ENCODE measurements at regions not wholly inside any gene's neighbourhood (a gene's known extent, or its start where the extent isn't known, plus 50 kb on each side); places are given as distances from the start of the nearest gene placed in this dataset.

DNA sequence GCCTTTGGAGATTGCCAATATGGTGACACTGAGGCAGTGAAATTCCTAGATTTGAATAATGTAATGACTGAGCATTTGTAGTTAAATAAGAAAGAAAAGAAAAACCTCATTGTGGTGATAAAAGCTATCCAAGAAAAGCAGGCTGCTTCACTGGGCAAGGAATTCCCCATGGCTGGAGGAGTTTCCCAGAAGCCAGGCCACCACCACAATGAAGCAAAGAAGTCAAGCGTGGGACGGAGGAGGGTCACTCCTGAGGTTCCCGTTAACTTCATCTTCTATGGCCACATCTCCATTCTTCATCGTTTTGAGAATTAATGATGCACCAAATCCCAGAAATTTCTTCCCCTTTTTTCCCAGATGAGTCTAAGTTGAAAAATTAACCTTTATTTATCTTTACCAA, 185.8 kb upstream of the BCL6 start:
- DNase-seq (ENCODE audit: low spot score): no peak

DNA sequence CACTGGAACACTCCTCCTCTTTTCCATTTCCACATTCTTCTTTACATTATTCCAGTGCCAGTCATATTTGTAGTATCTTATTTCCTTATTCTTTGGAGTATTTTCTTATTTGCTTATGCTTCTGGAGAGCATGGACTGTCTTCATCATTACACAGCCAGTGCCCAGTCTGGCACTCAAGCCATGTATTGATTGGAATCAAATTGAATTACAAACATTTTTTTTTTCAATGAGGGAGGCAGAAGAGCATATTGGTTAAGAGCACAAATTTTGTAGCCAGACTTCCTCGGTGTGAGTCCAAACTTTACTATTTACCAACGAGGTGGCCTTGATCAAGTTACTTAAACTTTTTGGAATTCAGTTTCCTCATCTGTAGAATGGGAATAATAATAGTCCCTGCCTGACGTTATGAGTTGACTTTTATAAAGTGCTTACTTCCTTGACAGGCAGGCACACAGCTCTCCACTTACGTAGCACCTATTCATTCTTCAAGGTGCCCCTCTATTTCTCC, 186.6 kb upstream of the BCL6 start:
- no peak for DNase-seq (ENCODE audit: low spot score)

DNA sequence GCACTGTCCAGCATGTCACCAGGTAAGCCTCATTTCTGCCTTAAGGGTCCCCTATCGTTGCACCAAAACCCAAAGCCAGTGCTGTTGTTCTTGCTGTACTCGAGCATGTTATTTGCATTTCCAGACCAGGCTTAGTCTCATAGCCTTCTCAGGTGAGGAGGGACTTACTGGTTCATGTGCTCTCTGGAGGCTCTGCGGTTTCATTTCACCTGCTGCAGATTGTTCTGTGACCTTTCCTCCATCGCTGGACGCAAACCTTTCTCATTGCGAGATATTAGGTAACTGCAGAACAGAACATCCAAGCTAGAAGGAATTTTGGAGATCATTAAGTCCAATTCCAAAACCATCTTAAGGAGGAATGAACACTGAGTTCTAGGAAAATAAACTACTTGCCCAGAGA, 187.3 kb upstream of the BCL6 start:
- no peak for DNase-seq (ENCODE audit: low spot score)

DNA sequence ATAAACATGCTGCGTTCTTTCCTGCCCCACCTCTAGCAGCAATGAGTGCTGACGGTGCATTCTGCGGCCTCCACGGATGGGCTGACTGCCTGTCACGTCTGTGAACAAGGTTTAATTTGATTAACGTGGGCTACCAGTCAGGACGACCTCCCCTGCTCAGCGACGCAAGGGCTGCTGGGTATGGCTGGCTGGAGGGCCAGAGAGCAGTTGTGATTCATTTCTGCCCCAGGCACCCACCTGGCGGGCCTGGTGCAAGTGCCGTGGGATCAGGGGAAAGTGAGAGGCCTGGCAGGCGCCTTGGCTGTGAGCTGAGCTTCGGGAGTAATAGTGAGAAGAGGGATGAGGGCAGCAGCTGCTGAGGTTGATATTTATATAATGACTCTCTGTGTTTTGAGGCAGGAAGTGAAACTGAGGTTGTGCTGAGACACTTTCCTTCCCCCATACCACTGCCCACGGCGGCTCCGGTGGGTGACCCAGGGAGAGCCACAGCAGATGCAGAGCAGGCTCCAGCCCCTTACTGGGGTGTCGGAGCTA, 190.4 kb upstream of the BCL6 start:
- no peak for DNase-seq (ENCODE audit: low spot score)

DNA sequence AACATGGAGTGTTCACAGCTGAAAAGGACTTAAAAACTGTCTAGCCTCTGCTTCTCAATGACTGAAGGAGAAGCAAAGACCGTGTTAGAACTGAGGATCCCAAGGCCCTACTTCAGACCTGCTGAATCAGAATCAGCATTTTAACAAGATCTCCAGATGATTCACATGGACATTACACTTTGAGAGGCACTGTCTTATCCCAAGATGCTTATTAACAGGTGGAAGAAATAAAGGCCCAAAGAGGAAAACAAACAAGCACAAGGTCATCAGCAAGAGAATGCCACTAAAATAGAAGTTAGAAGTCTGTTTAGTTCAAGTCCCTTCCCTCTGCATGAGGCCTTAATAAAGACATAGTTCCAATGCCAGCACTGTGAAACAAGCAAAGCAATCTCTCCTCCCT, 191.4 kb upstream of the BCL6 start:
- DNase-seq (ENCODE audit: low spot score): no peak

DNA sequence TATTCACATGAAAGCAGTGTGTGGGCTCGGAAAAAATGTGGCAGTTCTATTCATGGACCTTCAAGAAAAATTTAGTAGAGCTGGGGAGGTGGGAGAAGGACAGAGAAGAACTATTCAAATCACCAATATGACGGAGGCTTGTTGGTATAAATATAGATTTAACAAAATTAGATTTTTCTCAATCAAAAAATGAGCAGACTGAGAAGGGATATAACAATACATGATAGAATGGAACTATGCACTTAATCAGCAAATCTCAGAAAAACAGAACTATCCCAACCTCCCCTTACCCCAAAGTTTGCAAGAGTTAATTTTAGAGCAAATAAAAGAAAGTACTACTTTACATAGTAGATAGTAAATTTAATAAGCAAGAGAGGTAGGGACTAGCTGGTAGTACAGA, 194.6 kb upstream of the BCL6 start:
- DNase-seq (ENCODE audit: low spot score): no peak

DNA sequence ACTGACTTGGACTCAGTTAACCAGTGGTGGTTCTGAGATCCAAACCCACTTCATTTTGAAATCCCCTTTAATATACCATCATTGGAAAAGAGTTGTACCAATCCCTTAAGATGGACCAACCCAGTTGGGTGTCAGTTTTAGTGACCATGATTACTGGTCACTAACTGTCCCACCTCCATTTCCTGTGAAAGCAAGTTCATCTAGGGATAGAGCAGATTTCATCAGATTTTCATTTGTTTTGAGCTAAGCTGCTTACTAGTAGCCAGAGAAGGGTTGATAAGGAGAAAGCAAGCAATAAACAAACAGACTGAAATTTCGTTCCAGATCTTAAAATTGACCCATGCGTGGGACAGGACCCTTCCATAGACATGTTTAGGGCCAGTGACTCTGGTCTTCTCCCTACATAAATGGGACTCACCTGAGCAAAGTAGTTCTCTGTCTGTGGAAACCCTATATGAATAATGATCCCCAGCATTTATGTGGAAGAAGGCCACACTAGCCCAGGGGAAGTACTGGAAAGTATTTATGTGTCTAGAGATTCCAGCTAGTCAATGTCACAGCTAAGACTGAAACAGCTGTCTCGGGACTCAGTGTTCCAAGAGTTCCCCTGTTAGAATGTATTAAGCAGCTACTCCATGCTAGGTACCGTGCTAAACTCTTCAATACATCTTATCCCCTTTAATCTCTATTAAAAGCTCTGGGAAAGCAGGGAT, 196.0 kb upstream of the BCL6 start:
- no peak for DNase-seq (ENCODE audit: low spot score)

DNA sequence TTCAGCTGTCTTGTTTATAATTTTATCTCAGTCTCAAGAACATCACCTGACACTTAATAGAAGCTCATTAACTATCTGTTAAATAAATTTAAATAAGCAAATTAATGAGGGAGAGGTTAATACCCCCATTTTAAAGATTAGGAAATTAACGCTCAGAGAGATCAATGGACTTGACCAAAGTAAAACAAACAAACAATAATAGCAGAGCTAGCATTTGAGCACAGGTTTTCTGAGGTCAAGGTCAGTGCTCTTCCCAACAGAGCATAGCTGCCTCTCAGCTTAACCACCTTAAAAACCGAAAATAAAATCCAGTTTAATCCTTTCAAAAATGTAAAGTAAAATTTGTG, 196.6 kb upstream of the BCL6 start:
- DNase-seq (ENCODE audit: low spot score): no peak

DNA sequence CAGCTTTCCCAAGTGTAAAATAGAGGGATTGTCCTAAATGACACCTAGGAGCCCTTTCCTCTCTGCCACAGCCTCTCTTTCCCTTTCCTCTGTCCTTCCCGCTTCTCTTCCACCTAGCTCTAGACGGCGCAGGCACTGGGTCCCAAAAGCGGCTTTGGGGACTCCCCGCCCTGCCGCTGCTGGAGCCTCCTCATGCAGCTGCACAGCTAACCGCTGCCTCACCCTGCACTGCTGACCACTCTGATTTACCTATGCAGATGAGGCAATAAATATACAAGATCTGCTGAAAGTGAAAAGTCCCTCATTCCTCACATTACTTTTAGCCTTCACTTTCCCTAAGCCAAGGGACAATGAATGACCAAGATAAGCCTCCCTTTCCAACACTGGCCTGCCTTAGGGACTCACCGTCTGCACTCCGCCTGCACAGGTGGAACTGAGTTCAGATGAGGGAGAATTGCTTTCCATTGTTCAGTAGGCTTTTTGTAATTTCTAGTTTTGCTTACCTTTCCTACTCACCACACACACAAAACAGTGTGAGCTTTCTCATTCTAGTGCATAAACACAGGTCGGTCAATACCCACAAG, 197.5 kb upstream of the BCL6 start:
- DNase-seq (ENCODE audit: low spot score): no peak

DNA sequence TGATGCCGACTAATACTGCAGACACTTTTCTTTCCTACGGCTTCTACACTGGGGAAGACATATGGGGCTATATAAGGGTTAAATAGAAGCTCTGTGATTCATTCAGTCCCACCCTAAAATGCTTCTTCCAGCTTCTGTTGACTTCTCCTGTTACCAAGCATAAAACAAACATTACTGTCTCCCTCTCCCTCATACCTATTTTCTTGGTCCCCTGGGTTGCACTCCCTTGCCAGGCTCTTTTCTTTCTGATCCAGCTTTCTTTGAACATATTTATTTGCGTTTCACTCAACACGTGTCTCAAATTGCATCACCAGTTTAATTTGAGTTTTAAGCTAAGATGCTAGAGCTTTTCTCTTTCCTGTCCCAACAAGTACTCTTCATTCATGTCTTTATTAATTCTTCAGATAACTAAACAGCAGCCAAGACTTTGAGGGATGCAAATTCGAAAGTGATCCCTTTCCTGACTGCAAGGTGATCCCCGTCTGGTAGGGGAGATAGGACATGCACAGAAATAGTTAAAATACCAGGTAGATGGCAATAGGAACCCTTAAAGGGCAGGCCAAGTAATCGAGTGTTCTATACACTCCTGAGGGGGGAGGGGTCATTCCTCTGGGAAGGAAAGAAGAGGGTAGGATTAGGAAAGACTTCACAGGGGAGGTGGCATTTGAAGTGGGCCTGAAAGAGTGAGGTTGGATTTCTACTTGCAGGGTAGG, 198.6 kb upstream of the BCL6 start:
- no peak for DNase-seq (ENCODE audit: low spot score)

DNA sequence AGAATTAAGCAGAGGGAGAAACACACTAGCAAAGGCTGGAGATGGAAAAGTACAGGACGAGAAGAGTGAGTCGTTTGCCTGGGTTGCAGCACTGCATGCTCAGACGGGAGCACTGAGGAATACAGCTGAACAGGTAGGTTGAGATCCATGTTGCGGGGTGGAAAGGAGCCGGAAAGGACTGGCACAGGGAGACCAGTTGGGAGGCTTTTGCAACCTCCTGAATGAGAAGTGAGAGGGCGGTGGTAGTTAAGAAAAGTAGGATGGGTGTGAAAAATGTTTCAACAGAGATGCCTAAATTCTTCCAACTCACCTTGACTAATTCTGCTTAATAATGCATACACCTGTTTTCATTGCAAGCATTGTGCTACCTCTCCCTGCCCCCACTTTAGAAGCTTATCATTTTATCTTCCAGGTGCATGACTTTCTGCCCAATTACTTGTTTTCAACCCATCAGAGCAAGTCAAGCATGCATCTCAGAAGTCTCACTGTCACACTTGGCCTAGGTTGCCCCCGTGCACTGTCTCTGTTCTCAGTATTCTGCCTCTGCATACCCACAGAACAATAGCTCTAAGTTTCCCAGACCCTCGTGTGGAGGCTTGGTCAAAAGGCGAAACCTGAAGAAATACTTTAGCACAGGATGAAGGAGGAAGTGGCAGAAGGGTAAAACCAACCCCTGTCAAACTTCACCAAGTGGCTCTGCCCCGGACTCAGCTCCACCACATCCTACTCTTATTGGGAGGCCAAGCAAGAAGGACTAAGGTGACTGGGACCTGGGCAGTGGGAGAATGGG, 199.3 kb upstream of the BCL6 start:
- DNase-seq (ENCODE audit: low spot score): no peak

DNA sequence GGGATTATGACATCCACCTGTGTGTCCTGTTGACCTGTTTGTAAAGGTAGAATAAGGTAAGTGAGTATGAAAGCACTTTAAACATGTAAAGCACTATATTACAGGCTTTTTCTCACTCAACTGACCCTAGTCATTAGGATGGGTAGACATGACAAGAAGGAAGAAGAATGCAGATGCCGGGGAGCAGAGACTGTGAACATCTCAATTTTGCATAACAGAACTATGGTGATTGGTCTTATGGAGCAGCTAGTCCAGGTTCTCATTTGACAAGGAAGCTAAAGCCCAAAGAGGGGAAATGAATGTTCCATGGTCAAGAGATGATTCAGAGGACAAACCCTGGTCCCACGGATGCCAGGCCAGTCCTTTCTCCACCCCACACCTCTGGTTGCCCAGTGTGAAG, 200.1 kb upstream of the BCL6 start:
- DNase-seq (ENCODE audit: low spot score): no peak

DNA sequence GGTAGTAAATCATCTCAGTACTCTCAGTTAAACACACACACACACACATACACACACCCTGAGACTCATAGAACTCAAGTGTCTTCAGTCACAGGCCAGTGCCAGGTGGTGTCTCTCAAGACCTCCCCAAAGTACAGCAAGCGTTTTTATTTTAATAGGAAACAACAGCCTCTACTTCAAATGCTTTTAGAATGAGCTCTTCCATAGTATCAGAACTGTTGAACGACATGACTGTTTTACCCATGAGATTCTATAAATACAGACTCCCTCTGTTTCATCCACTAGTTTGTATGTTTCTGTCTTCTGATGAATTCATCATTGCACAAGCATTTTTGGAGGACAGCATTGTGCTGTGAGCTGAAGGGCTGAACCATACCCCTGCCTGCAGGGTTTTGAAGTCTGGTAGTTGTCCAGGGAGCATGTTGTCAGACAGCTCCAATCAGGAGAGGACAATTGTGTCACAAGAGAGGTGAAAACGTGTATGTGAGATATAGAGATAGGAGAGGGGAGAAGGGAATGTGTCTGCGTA, 201.0 kb upstream of the BCL6 start:
- DNase-seq (ENCODE audit: low spot score): no peak

DNA sequence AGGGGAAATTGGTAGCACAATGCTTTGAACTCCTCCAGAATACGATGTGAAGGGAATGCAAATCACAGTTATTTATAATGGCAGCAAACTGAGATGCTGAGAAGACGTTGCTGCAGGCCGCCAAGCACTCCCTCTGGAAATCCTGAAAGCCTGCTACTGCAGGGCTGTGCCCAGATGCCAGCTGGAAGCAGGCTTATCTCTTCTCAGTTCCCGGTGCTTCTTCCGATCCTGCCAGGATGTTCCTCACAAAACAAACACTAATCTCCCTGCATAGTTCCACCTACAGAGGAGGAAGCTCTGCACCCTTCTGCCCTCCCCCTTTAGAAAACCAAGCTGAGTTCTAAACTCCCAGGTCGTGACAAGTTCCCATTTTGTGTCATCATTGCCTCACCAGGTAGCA, 201.7 kb upstream of the BCL6 start:
- no peak for DNase-seq (ENCODE audit: low spot score)

DNA sequence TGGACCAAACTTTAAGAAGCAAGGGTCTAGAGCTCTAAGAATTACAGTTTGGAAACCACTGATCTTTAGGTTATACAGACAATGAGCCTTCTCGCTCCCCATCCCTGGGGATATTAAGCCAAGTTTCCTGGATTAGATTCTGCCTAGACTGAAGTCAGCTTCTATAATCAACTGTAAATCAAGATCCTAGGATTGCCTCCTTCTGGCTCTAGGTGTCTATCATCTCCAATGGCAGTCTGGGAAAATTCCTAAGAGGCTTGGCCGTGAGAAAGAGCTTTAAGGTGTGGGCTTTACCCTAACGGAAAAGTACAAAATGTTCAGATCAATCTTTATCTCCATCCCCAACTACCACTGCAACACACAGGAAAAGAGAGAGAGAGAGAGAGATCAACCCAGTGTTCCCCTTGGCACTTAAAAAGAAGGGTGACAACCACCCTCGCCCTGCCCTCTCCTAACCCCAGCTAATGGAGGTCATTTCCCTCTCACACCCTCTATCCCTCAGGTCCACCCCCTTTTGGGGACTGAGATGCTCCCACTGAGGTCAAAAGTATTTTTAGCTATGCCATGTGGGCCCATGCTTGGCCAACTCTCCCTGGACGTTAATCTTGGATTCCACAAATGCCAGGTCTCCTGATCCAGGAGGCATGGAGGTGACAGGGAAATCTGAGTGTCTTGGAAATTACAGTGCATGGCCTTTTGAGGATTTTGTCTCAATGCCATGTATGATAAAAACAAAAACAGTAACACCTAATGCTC, 202.8 kb upstream of the BCL6 start:
- no peak for DNase-seq (ENCODE audit: low spot score)

DNA sequence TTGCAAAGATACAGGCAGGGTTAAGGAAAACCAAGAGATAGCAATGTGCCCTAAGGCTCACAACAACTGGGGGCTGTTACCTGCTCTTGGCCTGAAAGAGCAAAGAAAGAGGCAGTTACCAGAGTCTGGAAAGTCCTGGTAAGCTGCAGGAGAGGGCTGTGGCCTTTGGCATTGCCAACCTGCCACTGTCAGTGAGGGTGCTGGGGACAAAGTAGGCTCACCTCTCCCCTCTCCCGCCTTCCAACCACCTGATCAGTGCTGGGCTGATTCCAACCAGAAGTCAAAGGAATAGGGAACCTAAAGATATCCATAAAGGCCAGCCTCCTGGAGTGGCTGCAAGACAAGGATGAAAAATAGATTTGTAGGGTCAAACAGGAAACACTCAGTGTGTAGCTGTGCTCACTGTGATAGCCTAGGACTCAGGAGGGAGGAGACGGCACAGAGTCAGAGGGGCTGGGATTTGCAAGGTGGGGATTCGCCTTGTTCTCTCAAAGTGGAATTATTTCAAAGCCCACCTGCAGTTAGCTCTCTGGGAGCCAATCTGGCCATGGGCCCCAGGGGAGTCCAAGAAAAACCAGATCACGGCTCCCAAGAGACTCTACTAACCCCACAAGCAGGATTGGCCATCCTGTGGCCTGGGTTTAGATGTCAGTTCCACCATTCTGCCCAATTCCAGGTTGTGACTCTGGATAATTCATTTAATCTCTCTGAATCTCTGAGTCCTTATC, 204.0 kb upstream of the BCL6 start:
- no peak for DNase-seq (ENCODE audit: low spot score)

DNA sequence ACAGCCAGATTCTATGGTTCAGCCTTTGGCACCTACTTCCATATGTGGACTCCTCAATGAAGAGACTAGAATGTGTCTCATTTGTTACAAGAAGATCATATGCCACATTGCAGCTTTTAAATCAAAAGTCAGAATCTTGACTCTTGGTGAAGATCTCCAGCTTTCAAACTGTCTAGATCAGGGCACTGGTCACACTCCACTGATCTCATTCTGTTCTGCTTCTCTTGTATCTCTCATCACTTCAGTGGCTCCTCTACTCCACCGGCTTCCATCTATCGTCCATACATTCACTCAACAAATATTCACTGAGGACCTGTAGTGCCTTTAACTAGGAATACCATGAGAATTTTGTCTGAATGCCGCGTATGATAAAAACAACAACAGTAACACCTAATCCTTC, 203.3 kb upstream of the LPP start:
- DNase-seq (ENCODE audit: low spot score): no peak

DNA sequence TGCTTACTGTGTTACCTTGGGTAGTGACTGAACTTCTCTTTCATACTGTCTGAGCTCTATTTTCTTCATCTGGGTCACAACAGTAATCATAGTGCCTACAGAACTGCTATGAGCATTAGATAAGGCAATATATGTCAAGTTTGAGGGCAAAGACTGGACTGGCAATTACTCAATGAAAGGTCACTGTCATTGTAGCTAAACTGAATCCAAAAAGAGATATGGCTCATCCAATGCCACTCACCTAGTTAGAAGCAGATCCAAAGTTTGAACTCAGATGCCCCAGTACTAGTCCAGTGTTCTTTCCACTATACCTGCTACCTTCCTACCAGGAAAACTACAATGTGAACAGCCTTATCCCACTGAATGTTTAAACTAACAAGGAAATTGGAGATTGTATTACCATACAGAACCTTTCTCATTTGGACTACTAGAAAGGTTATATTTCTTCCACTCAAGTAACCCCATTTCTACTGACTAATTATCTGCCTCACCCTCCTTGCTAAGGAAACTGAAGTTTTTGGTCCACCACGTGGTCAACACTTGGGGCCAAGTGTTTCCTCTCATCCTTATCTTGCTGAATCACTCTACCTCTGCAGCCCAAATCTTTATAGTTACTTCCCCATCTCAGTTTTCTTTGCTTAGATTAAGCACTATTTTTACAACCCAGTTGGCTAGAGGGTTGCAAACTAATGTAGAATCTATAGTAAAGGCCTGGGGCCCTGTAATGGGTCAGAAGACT, 202.3 kb upstream of the LPP start:
- DNase-seq (ENCODE audit: low spot score): no peak

DNA sequence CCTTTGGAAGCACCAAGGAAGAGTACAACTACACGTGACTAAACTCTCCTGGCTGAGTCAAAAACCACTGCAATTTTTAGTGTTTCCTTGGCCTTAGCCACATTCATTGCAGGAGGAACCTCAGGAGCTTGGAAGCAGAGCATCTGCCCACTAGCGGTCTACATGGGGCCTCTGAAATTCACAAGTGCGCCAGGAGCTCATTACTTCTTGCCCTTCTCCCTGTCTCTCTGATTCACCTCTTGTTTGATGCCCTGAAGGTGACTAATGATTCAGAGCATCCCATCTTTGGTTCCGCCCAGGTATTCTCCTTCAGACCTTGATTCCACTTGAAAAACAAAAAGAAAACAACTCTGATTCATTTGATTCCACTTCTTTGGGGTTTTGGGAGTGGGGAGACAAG, 201.1 kb upstream of the LPP start:
- DNase-seq (ENCODE audit: low spot score): no peak

DNA sequence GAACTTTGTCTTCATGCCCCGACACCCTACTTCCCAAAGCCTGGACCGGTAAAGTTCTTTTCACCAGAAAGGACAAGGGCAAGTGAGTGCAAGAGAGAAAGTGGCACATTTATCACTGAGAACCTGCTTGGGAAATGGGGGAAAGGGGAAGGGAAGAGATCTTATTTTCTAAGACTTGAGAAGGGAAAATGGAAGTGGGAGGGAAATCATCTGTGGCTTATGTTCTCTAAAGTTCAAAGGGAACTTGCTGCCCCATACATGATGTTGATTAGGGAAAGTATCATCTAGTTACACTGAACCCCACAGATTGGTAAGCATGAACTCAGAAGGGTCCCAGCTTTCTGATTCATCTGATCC, 199.5 kb upstream of the LPP start:
- DNase-seq (ENCODE audit: low spot score): no peak
